Left lung (tissue), 4 donors: ENCODE measurements at regions not wholly inside any gene's neighbourhood (a gene's known extent, or its start where the extent isn't known, plus 50 kb on each side); places are given as distances from the start of the nearest gene placed in this dataset.

ENCODE experiments used
- ATAC-seq: fragments of 200-7000 bp; cut with Tn5 transposase; one replicate; pipeline ENCODE4 v1.9.1; 2020; ENCODE audit warnings: moderate library complexity
- DNase-seq, 4 donors: peaks; one replicate each; pipeline ENCODE4 v3.0.0-alpha.2; 2013 to 2020
- H3K27ac ChIP-seq, 2 donors: fragments of 200-600 bp; sonication (generic) in 1 of 2; one replicate each; pipeline versions ENCODE4 v1.5.0 to v1.8.0; 2020 to 2021
- H3K27me3 ChIP-seq, 2 donors: fragments of 200-600 bp; sonication (generic) in 1 of 2; one replicate each; pipeline versions ENCODE4 v1.5.0 to v1.8.0; 2020 to 2021
- H3K36me3 ChIP-seq, 2 donors: fragments of 200-600 bp; sonication (generic) in 1 of 2; one replicate each; pipeline versions ENCODE4 v1.5.0 to v1.8.0; 2020 to 2021
- H3K4me1 ChIP-seq, 2 donors: fragments of 200-600 bp; one replicate each; pipeline ENCODE4 v1.8.0; 2021
- H3K4me3 ChIP-seq, 2 donors: fragments of 200-600 bp; sonication (generic) in 1 of 2; one replicate each; pipeline versions ENCODE4 v1.5.0 to v1.8.0; 2020 to 2021; ENCODE audit warnings: mild to moderate bottlenecking in 1 of 2
- H3K9me3 ChIP-seq, 2 donors: fragments of 200-600 bp; sonication (generic) in 1 of 2; one replicate each; pipeline versions ENCODE4 v1.5.0 to v1.8.0; 2020 to 2021
- intact Hi-C, 2 donors: fragments of 100-400 bp; cut with DNase I; formaldehyde crosslinking; loops; one replicate each; pipeline versions ENCODE4 v1.11.2 to v1.14.2; 2022
- TF ChIP-seq, protein P1 (sequence below), 2 donors: fragments of 200-600 bp; sonication (generic) in 1 of 2; IDR thresholded peaks; one replicate each; pipeline versions ENCODE4 v1.5.0 to v1.8.0; 2021; ENCODE audit warnings: antibody characterized with exemption in 2 of 2
- donor health status: DM: no; HTN: yes; CAD: no.
- donor health status: DM: no; HTN: no; CAD: no.

DNA sequence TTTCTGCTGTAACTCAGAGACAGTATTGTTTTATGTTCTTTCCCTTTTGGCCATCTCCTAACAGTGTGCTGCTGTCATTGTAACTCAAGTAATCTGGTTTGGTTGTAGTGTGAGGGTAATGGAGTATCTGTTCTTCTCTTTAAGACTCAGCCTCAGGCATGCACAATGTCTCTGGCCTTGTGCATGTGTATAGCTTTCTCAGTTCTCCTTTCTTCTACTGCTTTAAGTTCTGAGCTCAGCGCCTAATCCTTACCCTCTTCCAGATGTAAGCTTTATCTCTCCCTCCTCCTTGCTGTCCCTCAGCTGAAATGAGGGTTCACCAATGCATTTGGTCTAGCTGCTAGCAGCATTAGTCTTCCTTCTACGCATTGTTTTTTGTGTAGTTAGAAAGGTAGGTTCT is 1420.4 kb upstream of the PRMT6 start:
- H3K4me3 ChIP-seq: no peak overlapping the region
- peaks cover 0 to 13% of the 10 kb centered on the region in 2 donors for H3K9me3 ChIP-seq
- no peak for ATAC-seq
- TF ChIP-seq, protein P1, sequence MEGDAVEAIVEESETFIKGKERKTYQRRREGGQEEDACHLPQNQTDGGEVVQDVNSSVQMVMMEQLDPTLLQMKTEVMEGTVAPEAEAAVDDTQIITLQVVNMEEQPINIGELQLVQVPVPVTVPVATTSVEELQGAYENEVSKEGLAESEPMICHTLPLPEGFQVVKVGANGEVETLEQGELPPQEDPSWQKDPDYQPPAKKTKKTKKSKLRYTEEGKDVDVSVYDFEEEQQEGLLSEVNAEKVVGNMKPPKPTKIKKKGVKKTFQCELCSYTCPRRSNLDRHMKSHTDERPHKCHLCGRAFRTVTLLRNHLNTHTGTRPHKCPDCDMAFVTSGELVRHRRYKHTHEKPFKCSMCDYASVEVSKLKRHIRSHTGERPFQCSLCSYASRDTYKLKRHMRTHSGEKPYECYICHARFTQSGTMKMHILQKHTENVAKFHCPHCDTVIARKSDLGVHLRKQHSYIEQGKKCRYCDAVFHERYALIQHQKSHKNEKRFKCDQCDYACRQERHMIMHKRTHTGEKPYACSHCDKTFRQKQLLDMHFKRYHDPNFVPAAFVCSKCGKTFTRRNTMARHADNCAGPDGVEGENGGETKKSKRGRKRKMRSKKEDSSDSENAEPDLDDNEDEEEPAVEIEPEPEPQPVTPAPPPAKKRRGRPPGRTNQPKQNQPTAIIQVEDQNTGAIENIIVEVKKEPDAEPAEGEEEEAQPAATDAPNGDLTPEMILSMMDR (IDR thresholded peaks at IDR 0.05): no peak
- intact Hi-C loops: no loop called here
- no peaks in the 10 kb centered on the region for H3K4me1 ChIP-seq
- no peaks in the 10 kb centered on the region for H3K36me3 ChIP-seq
- no peak for DNase-seq
- H3K27me3 ChIP-seq: no peaks in the 10 kb centered on the region
- H3K27ac ChIP-seq: no peak overlapping the region

- TF ChIP-seq, protein P1 (IDR thresholded peaks at IDR 0.05): no peak
- no peak for DNase-seq
- Histone ChIP-seq H3K9me3 (no peaks in the 10 kb centered on the region), H3K27me3 (no peaks in the 10 kb centered on the region), H3K36me3 (no peaks in the 10 kb centered on the region), H3K4me1 (no peaks in the 10 kb centered on the region), H3K27ac (no peak overlapping the region), H3K4me3 (no peak overlapping the region)
- ATAC-seq: no peak
- intact Hi-C loops: no loop called here
These were observed 1415.1 kb upstream of the PRMT6 start for GRCh38 chr1:105641407-105641806.

GRCh38 chr1:105652109-105652508 is 1404.4 kb upstream of the PRMT6 start:
- no peaks in the 10 kb centered on the region for H3K4me1 ChIP-seq
- ATAC-seq (no peak), DNase-seq (no peak)
- no peaks in the 10 kb centered on the region for H3K27me3 ChIP-seq
- H3K27ac ChIP-seq: no peak overlapping the region
- no peak overlapping the region for H3K4me3 ChIP-seq
- no peaks in the 10 kb centered on the region for H3K9me3 ChIP-seq
- intact Hi-C loops: no loop called here
- H3K36me3 ChIP-seq: no peaks in the 10 kb centered on the region
- TF ChIP-seq, protein P1 (IDR thresholded peaks at IDR 0.05): no peak

DNA sequence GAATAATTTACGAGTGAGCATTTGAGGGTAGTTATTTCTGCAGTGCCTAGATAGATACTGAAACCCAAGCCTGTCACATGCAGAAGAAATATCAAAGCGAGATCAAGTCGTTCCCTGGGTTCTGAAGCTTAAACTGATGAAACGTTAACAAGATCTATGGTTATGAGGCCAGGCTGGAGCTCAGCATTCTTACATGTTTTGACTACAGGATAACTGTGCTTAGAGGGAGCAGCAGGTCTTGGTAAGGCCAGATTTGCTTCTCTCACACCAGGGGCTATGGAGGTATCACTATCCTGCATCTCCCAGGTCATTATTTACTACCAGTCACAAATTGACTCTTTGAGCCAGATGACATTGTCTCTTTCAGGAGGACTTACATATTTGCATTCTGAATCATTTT is 1401.4 kb upstream of the PRMT6 start:
- intact Hi-C loops: no loop called here

GRCh38 chr1:105664495-105664894 is 1392.0 kb upstream of the PRMT6 start:
- TF ChIP-seq, protein P1 (IDR thresholded peaks at IDR 0.05): no peak
- H3K27me3 ChIP-seq: no peaks in the 10 kb centered on the region
- H3K36me3 ChIP-seq: no peaks in the 10 kb centered on the region
- H3K4me1 ChIP-seq: no peaks in the 10 kb centered on the region
- no peak overlapping the region for H3K4me3 ChIP-seq
- peaks cover 0 to 6% of the 10 kb centered on the region in 2 donors for H3K9me3 ChIP-seq
- intact Hi-C loops: no loop called here
- DNase-seq (no peak), ATAC-seq (no peak)
- no peak overlapping the region for H3K27ac ChIP-seq

More for the DNA sequence above, 1401.4 kb upstream of the PRMT6 start:
- no peak overlapping the region for H3K27ac ChIP-seq
- no peak overlapping the region for H3K4me3 ChIP-seq
- H3K36me3 ChIP-seq: no peaks in the 10 kb centered on the region
- H3K4me1 ChIP-seq: no peaks in the 10 kb centered on the region
- no peaks in the 10 kb centered on the region for H3K27me3 ChIP-seq
- TF ChIP-seq, protein P1 (IDR thresholded peaks at IDR 0.05): no peak
- ATAC-seq: no peak
- DNase-seq: no peak
- no peaks in the 10 kb centered on the region for H3K9me3 ChIP-seq
